SK-N-SH (cell line): ENCODE measurements at regions not wholly inside any gene's neighbourhood (a gene's known extent, or its start where the extent isn't known, plus 50 kb on each side); places are given as distances from the start of the nearest gene placed in this dataset.

Experiments
- CTCF ChIA-PET: fragments of 300-600, 350-600 bp; formaldehyde crosslinking; extraction: SDS; loops from one replicate; lab custom pipeline; 2021; lab: Yijun Ruan, JAX
- POLR2A ChIA-PET: fragments of 350-600 bp; sonication (Branson Sonifier 250); formaldehyde crosslinking; extraction: SDS; loops from one replicate; lab custom pipeline; 2020; ENCODE audit warnings: antibody characterized with exemption, inconsistent platforms; lab: Yijun Ruan, JAX
- DNase-seq: peaks from one replicate; pipeline ENCODE4 v3.0.0; 2012
- H2AFZ ChIP-seq: fragments of 200-600 bp; sonication (generic); 2 replicates; pipeline ENCODE4 v1.8.1; 2016; ENCODE audit warnings: antibody characterized with exemption, mild to moderate bottlenecking, low read depth
- H3F3A ChIP-seq: fragments of 200-600 bp; sonication (generic); replicated peaks from 2 replicates; pipeline ENCODE3; 2016; ENCODE audit warnings: antibody characterized with exemption, mild to moderate bottlenecking; ENCODE audit not compliant: insufficient read depth
- H3K27ac ChIP-seq, 2 experiments: fragments of 200-500 bp in 1 of 2; fragments of 200-600 bp in 1 of 2; sonication (Bioruptor generic) in 1 of 2; sonication (generic), shearing (Covaris generic) in 1 of 2; 2 replicates each; pipeline versions ENCODE4 v1.5.1 to v1.6.1; 2014 to 2016; ENCODE audit warnings: low read depth in 2 of 2, inconsistent platforms in 1 of 2, low read length in 1 of 2, mild to moderate bottlenecking in 1 of 2, mixed read lengths in 1 of 2
- H3K27me3 ChIP-seq: fragments of 200-600 bp; sonication (generic), shearing (Covaris generic); 2 replicates; pipeline ENCODE4 v1.6.1; 2016; ENCODE audit warnings: mixed run types; ENCODE audit not compliant: insufficient read depth
- H3K36me3 ChIP-seq, 2 experiments: fragments of 200-500 bp in 1 of 2; fragments of 200-600 bp in 1 of 2; sonication (Bioruptor generic) in 1 of 2; sonication (generic) in 1 of 2; replicated peaks in 1 of 2; 2 replicates each; pipeline versions ENCODE3 to v1.5.1; 2014 to 2016; ENCODE audit warnings: low read length in 1 of 2, mild to moderate bottlenecking in 1 of 2; ENCODE audit not compliant: insufficient read depth in 2 of 2, control insufficient read depth in 1 of 2
- H3K4me1 ChIP-seq, 2 experiments: fragments of 200-500 bp in 1 of 2; fragments of 200-600 bp in 1 of 2; sonication (Bioruptor generic) in 1 of 2; sonication (generic), shearing (Covaris generic) in 1 of 2; 2 replicates each; pipeline versions ENCODE4 v1.5.1 to v1.6.1; 2014 to 2016; ENCODE audit warnings: low read depth in 1 of 2, low read length in 1 of 2, mixed run types in 1 of 2; ENCODE audit not compliant: insufficient read depth in 2 of 2, control insufficient read depth in 1 of 2
- H3K4me2 ChIP-seq: fragments of 200-600 bp; sonication (generic), shearing (Covaris generic); 2 replicates; pipeline ENCODE4 v1.6.1; 2017; ENCODE audit warnings: mixed run types
- H3K4me3 ChIP-seq, 2 experiments: fragments of 200-500 bp in 1 of 2; fragments of 200-600 bp in 1 of 2; sonication (Bioruptor generic) in 1 of 2; sonication (generic), shearing (Covaris generic) in 1 of 2; 2 replicates each; pipeline versions ENCODE4 v1.5.1 to v1.8.1; 2014 to 2016; ENCODE audit warnings: low read depth in 2 of 2, inconsistent platforms in 1 of 2, low read length in 1 of 2, mild to moderate bottlenecking in 1 of 2, mixed read lengths in 1 of 2, moderate library complexity in 1 of 2
- H3K79me2 ChIP-seq: fragments of 200-600 bp; sonication (generic); 2 replicates; pipeline ENCODE4 v1.8.1; 2017; ENCODE audit warnings: mild to moderate bottlenecking; ENCODE audit not compliant: insufficient read depth
- H3K9ac ChIP-seq: fragments of 200-600 bp; sonication (generic); 2 replicates; pipeline ENCODE4 v1.6.1; 2017; ENCODE audit warnings: mixed run types
- H3K9me2 ChIP-seq: fragments of 200-600 bp; sonication (generic); 2 replicates; pipeline ENCODE4 v1.6.1; 2017; ENCODE audit warnings: mixed run types
- H3K9me3 ChIP-seq: fragments of 200-600 bp; sonication (generic); 2 replicates; pipeline ENCODE4 v1.6.1; 2017; ENCODE audit warnings: mixed run types, mild to moderate bottlenecking, moderate library complexity
- H4K20me1 ChIP-seq: fragments of 200-600 bp; sonication (generic); 2 replicates; pipeline ENCODE4 v1.6.1; 2017; ENCODE audit warnings: mild to moderate bottlenecking, mixed run types; ENCODE audit not compliant: insufficient read depth
- CTCF ChIP-seq: fragments of 200-600 bp; sonication (generic); IDR thresholded peaks from 2 replicates; pipeline ENCODE4 v1.6.1; 2017; ENCODE audit warnings: antibody characterized with exemption, mild to moderate bottlenecking, moderate library complexity
- EP300 ChIP-seq, 2 experiments: IDR thresholded peaks; 2 replicates each; pipeline versions ENCODE4 v1.4.0 to v1.6.1; 2012; ENCODE audit warnings: borderline replicate concordance in 1 of 2, low read depth in 1 of 2, low read length in 1 of 2
- EZH2phosphoT487 ChIP-seq: fragments of 200-600 bp; sonication (generic); IDR thresholded peaks from 2 replicates; pipeline ENCODE4 v1.6.1; 2017; ENCODE audit warnings: low read depth, mixed run types, mild to moderate bottlenecking, antibody characterized with exemption, moderate library complexity, borderline replicate concordance
- FOSL2 ChIP-seq: IDR thresholded peaks from 2 replicates; pipeline ENCODE4 v1.4.0; 2012; ENCODE audit warnings: low read depth, mild to moderate bottlenecking, moderate library complexity, borderline replicate concordance
- FOXJ3 ChIP-seq: sonication (generic); formaldehyde crosslinking; IDR thresholded peaks from 2 replicates; pipeline ENCODE4 v1.5.1; 2020; ENCODE audit warnings: mild to moderate bottlenecking, missing genetic modification reagents
- FOXM1 ChIP-seq: IDR thresholded peaks from 2 replicates; pipeline ENCODE4 v1.4.0; 2012; ENCODE audit warnings: low read depth, mild to moderate bottlenecking
- GABPA ChIP-seq: IDR thresholded peaks from 2 replicates; pipeline ENCODE4 v1.4.0; 2012; ENCODE audit warnings: low read depth, mild to moderate bottlenecking
- GATA2 ChIP-seq: sonication (generic); formaldehyde crosslinking; IDR thresholded peaks from 2 replicates; pipeline ENCODE4 v1.5.0; 2020; ENCODE audit warnings: mild to moderate bottlenecking, missing genetic modification reagents
- IRF3 ChIP-seq: fragments of 150-350 bp; IDR thresholded peaks from 2 replicates; pipeline ENCODE4 v1.6.1; 2016; ENCODE audit warnings: mild to moderate bottlenecking, low read depth, low read length
- JUND ChIP-seq: IDR thresholded peaks from 2 replicates; pipeline ENCODE4 v1.4.0; 2012
- MAX ChIP-seq: IDR thresholded peaks from 2 replicates; pipeline ENCODE4 v1.4.0; 2012; ENCODE audit warnings: low read depth
- MEF2A ChIP-seq: IDR thresholded peaks from 2 replicates; pipeline ENCODE4 v1.4.0; 2012; ENCODE audit warnings: low read depth, borderline replicate concordance
- RAD21 ChIP-seq: IDR thresholded peaks from 2 replicates; pipeline ENCODE4 v1.6.1; 2012; ENCODE audit warnings: mild to moderate bottlenecking, low read length
- RCOR1 ChIP-seq: fragments of 150-350 bp; IDR thresholded peaks from 2 replicates; pipeline ENCODE4 v1.6.1; 2017; ENCODE audit warnings: antibody characterized with exemption, low read length
- REST ChIP-seq: IDR thresholded peaks from 2 replicates; pipeline ENCODE4 v1.6.1; 2012; ENCODE audit warnings: mild to moderate bottlenecking, low read depth, low read length, moderate library complexity
- RXRA ChIP-seq: IDR thresholded peaks from 2 replicates; pipeline ENCODE4 v1.4.0; 2012; ENCODE audit warnings: low read depth, mild to moderate bottlenecking, borderline replicate concordance
- SIN3A ChIP-seq: IDR thresholded peaks from 2 replicates; pipeline ENCODE4 v1.6.1; 2012; ENCODE audit warnings: low read depth, mild to moderate bottlenecking, low read length, moderate library complexity, borderline replicate concordance
- USF2 ChIP-seq: fragments of 150-350 bp; IDR thresholded peaks from 2 replicates; pipeline ENCODE4 v1.6.1; 2017; ENCODE audit warnings: antibody characterized with exemption, low read length, low read depth, borderline replicate concordance
- YY1 ChIP-seq: IDR thresholded peaks from 2 replicates; pipeline ENCODE4 v1.4.0; 2012; ENCODE audit warnings: low read depth, mild to moderate bottlenecking
- WGBS: methylation state at CpG from one replicate; pipeline ENCODE4 v1.1.6; 2017; ENCODE audit warnings: low lambda C conversion rate; 5-methylcytosine and 5-hydroxymethylcytosine counted together

GRCh38 chr12:18797604-18798003, 59.7 kb downstream of the CAPZA3 start (continued):
- TF ChIP-seq MEF2A (no peak), RCOR1 (no peak), GATA2 (CRISPR knock-in tag) (no peak)

GRCh38 chr12:18798535-18799361, 60.8 kb downstream of the CAPZA3 start:
- Histone ChIP-seq H3K9ac (no peak overlapping the region), H3K27me3 (no peaks in the 10 kb centered on the region), H3K27ac (peak overlapping the region in 1 of 2 experiments; percentile 54; a peak in 1 of 4 replicates), H3K4me3 (no peak overlapping the region; a peak in 1 of 4 replicates), H3K4me2 (peak overlapping the region; percentile 34; the same call in 1 of the 2 replicates), H3K9me2 (no peaks in the 10 kb centered on the region), H3K9me3 (no peaks in the 10 kb centered on the region), H3K36me3 (no peaks in the 10 kb centered on the region), H4K20me1 (no peaks in the 10 kb centered on the region), H3F3A (peaks cover 12% of the 10 kb centered on the region), H3K4me1 (peaks cover 0 to 4% of the 10 kb centered on the region in 2 experiments; a peak in 1 of 4 replicates), H2AFZ (no peak overlapping the region), H3K79me2 (no peaks in the 10 kb centered on the region)
- no peak for DNase-seq
- no peak for TF ChIP-seq FOXM1
- no peak for TF ChIP-seq EP300 (IDR thresholded peaks at IDR 0.05; ENCODE audit: borderline replicate concordance in 1 of 2, low read depth in 1 of 2, low read length in 1 of 2)
- no peak for TF ChIP-seq SIN3A
- no peak for TF ChIP-seq RXRA
- TF ChIP-seq EZH2phosphoT487, result no peak
- no peak for TF ChIP-seq REST
- no peak for TF ChIP-seq MAX
- TF ChIP-seq FOSL2, result no peak
- TF ChIP-seq CTCF, result no peak
- TF ChIP-seq GATA2 (CRISPR knock-in tag), result no peak
- no peak for TF ChIP-seq GABPA
- no peak for TF ChIP-seq MEF2A
- TF ChIP-seq JUND, result no peak
- no peak for TF ChIP-seq FOXJ3 (CRISPR knock-in tag)
- TF ChIP-seq USF2, result no peak
- no peak for TF ChIP-seq IRF3
- TF ChIP-seq YY1, result no peak
- no peak for TF ChIP-seq RAD21
- 21% methylated on average over 4 of the region's 4 CpGs for WGBS
- CTCF ChIA-PET, result no interaction called here
- POLR2A ChIA-PET, result no interaction called here
